HepG2 (cell line): ENCODE measurements at regions not wholly inside any gene's neighbourhood (a gene's known extent, or its start where the extent isn't known, plus 50 kb on each side); places are given as distances from the start of the nearest gene placed in this dataset.
A peak's percentile ranks its signal among the peaks of the same experiment; 100 is the strongest.

Experiments used
- ELF1 ChIP-seq: sonication (generic); formaldehyde crosslinking; IDR thresholded peaks from 2 replicates; pipeline ENCODE4 v1.4.0; 2020; ENCODE audit warnings: missing genetic modification reagents
- HNF4A ChIP-seq: sonication (generic); formaldehyde crosslinking; IDR thresholded peaks from 2 replicates; pipeline ENCODE4 v1.4.0; 2020; ENCODE audit warnings: missing genetic modification reagents
- MEF2D ChIP-seq: sonication (generic); formaldehyde crosslinking; IDR thresholded peaks from 2 replicates; pipeline ENCODE4 v1.5.1; 2020; ENCODE audit warnings: mild to moderate bottlenecking, missing genetic modification reagents
- RARA ChIP-seq: IDR thresholded peaks from 2 replicates; pipeline ENCODE4 v1.6.1; 2016; ENCODE audit warnings: missing genetic modification reagents, missing compliant biosample characterization
- RFX1 ChIP-seq: fragments of 450-650 bp; IDR thresholded peaks from 2 replicates; pipeline ENCODE4 v1.6.1; 2017
- ZFP37 ChIP-seq: sonication (generic); formaldehyde crosslinking; IDR thresholded peaks from 2 replicates; pipeline ENCODE4 v1.4.0; 2020; ENCODE audit warnings: missing genetic modification reagents, borderline replicate concordance
- ZNF232 ChIP-seq: sonication (generic); formaldehyde crosslinking; IDR thresholded peaks from 2 replicates; pipeline ENCODE4 v1.4.0; 2020; ENCODE audit warnings: missing genetic modification reagents, borderline replicate concordance
- ZNF234 ChIP-seq: sonication (generic); formaldehyde crosslinking; conservative IDR thresholded peaks from 2 replicates; pipeline ENCODE4 v1.5.1; 2020; ENCODE audit warnings: mild to moderate bottlenecking, missing genetic modification reagents
- ZNF589 ChIP-seq: sonication (generic); formaldehyde crosslinking; conservative IDR thresholded peaks from 2 replicates; pipeline ENCODE4 v1.8.0; 2022; ENCODE audit warnings: mild to moderate bottlenecking, moderate library complexity, missing genetic modification reagents
- ZNF773 ChIP-seq: sonication (generic); formaldehyde crosslinking; IDR thresholded peaks from 2 replicates; pipeline ENCODE4 v1.4.0; 2020; ENCODE audit warnings: missing genetic modification reagents, borderline replicate concordance
- TF ChIP-seq, protein P1 (sequence below): sonication (generic); formaldehyde crosslinking; IDR thresholded peaks from 2 replicates; pipeline ENCODE4 v1.9.0; 2022; ENCODE audit warnings: low read depth, missing genetic modification reagents
- TF ChIP-seq, protein P2 (sequence below): sonication (generic); IDR thresholded peaks from 2 replicates; pipeline ENCODE4 v1.6.1; 2016; ENCODE audit warnings: low read depth, borderline replicate concordance
- TF ChIP-seq, protein P3 (sequence below), 2 experiments: fragments of 450-650 bp in 1 of 2; sonication (generic) in 1 of 2; formaldehyde crosslinking in 1 of 2; IDR thresholded peaks; 2 replicates each; pipeline versions ENCODE4 v1.6.1 to v1.8.0; 2016 to 2022; ENCODE audit warnings: antibody characterized with exemption in 1 of 2, mild to moderate bottlenecking in 1 of 2, missing genetic modification reagents in 1 of 2
- TF ChIP-seq, protein P4 (sequence below): sonication (generic); formaldehyde crosslinking; IDR thresholded peaks from 2 replicates; pipeline ENCODE4 v1.4.0; 2020; ENCODE audit warnings: missing genetic modification reagents, borderline replicate concordance

DNA sequence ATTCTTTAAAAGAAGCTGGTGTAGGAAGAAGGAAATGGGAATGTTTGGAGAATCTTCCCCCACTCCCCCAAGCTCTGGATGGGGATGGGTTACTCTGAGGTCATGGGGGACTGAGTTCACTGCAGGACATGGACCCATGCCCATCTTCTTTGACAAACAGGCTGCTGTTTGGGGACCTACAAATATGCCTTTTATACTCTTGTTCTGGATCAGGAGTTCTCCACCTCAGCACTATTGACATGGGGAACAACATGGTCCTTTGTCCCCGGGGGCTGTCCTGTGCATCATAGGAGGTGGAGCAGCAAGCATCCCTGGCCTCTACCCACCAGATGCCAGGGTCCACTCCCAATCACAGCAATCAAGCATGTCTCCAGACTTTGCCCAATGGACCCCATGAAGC is 365.8 kb upstream of the C1orf174 start (continued):
- peak; percentile 84 for TF ChIP-seq HNF4A (CRISPR knock-in tag)
- no peak for TF ChIP-seq ZNF234 (CRISPR knock-in tag)
- TF ChIP-seq MEF2D: no peak
- TF ChIP-seq ZFP37 (CRISPR knock-in tag): no peak
- TF ChIP-seq, protein P1, sequence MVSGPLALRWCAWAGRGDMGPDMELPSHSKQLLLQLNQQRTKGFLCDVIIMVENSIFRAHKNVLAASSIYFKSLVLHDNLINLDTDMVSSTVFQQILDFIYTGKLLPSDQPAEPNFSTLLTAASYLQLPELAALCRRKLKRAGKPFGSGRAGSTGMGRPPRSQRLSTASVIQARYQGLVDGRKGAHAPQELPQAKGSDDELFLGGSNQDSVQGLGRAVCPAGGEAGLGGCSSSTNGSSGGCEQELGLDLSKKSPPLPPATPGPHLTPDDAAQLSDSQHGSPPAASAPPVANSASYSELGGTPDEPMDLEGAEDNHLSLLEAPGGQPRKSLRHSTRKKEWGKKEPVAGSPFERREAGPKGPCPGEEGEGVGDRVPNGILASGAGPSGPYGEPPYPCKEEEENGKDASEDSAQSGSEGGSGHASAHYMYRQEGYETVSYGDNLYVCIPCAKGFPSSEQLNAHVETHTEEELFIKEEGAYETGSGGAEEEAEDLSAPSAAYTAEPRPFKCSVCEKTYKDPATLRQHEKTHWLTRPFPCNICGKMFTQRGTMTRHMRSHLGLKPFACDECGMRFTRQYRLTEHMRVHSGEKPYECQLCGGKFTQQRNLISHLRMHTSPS (CRISPR knock-in tag): peak; percentile 55; the same call in 1 of the 2 replicates
- TF ChIP-seq ZNF232: no peak
- TF ChIP-seq ZNF773: no peak
- TF ChIP-seq, protein P2, sequence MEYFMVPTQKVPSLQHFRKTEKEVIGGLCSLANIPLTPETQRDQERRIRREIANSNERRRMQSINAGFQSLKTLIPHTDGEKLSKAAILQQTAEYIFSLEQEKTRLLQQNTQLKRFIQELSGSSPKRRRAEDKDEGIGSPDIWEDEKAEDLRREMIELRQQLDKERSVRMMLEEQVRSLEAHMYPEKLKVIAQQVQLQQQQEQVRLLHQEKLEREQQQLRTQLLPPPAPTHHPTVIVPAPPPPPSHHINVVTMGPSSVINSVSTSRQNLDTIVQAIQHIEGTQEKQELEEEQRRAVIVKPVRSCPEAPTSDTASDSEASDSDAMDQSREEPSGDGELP: peak; percentile 30; the same call in 1 of the 2 replicates
- no peak for TF ChIP-seq RFX1
- TF ChIP-seq, protein P3, sequence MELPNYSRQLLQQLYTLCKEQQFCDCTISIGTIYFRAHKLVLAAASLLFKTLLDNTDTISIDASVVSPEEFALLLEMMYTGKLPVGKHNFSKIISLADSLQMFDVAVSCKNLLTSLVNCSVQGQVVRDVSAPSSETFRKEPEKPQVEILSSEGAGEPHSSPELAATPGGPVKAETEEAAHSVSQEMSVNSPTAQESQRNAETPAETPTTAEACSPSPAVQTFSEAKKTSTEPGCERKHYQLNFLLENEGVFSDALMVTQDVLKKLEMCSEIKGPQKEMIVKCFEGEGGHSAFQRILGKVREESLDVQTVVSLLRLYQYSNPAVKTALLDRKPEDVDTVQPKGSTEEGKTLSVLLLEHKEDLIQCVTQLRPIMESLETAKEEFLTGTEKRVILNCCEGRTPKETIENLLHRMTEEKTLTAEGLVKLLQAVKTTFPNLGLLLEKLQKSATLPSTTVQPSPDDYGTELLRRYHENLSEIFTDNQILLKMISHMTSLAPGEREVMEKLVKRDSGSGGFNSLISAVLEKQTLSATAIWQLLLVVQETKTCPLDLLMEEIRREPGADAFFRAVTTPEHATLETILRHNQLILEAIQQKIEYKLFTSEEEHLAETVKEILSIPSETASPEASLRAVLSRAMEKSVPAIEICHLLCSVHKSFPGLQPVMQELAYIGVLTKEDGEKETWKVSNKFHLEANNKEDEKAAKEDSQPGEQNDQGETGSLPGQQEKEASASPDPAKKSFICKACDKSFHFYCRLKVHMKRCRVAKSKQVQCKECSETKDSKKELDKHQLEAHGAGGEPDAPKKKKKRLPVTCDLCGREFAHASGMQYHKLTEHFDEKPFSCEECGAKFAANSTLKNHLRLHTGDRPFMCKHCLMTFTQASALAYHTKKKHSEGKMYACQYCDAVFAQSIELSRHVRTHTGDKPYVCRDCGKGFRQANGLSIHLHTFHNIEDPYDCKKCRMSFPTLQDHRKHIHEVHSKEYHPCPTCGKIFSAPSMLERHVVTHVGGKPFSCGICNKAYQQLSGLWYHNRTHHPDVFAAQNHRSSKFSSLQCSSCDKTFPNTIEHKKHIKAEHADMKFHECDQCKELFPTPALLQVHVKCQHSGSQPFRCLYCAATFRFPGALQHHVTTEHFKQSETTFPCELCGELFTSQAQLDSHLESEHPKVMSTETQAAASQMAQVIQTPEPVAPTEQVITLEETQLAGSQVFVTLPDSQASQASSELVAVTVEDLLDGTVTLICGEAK (IDR thresholded peaks at IDR 0.05): no peak
- TF ChIP-seq, protein P3 (CRISPR knock-in tag; IDR thresholded peaks at IDR 0.05): no peak
- TF ChIP-seq ELF1: no peak
- TF ChIP-seq RARA: peak; percentile 88
- TF ChIP-seq, protein P4, sequence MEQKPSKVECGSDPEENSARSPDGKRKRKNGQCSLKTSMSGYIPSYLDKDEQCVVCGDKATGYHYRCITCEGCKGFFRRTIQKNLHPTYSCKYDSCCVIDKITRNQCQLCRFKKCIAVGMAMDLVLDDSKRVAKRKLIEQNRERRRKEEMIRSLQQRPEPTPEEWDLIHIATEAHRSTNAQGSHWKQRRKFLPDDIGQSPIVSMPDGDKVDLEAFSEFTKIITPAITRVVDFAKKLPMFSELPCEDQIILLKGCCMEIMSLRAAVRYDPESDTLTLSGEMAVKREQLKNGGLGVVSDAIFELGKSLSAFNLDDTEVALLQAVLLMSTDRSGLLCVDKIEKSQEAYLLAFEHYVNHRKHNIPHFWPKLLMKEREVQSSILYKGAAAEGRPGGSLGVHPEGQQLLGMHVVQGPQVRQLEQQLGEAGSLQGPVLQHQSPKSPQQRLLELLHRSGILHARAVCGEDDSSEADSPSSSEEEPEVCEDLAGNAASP (CRISPR knock-in tag): peak; percentile 99; the same call in 1 of the 2 replicates
- no peak for TF ChIP-seq ZNF589
